Psoas muscle (tissue), 7 donors: ENCODE measurements at regions not wholly inside any gene's neighbourhood (a gene's known extent, or its start where the extent isn't known, plus 50 kb on each side); places are given as distances from the start of the nearest gene placed in this dataset.

Experiments used
- ATAC-seq, 4 donors: fragments of 200-7000 bp; cut with Tn5 transposase; one replicate each; pipeline ENCODE4 v1.9.1; 2020; ENCODE audit warnings: moderate library complexity in 3 of 4, mild to moderate bottlenecking in 2 of 4
- DNase-seq, 2 donors: peaks; one replicate each; pipeline ENCODE4 v3.0.0-alpha.2; 2020
- H3K27ac ChIP-seq: fragments of 200-600 bp; one replicate; pipeline ENCODE4 v1.8.0; 2022
- H3K27me3 ChIP-seq, 3 donors: fragments of 200-600 bp in 1 of 3; one replicate each; pipeline versions ENCODE4 v1.6.1 to v1.8.0; 2013 to 2022; ENCODE audit warnings: low read length in 2 of 3, mild to moderate bottlenecking in 2 of 3, moderate library complexity in 1 of 3; ENCODE audit not compliant: insufficient read depth in 3 of 3
- H3K36me3 ChIP-seq, 2 donors: fragments of 200-600 bp in 1 of 2; one replicate each; pipeline versions ENCODE4 v1.6.1 to v1.8.0; 2013 to 2022; ENCODE audit warnings: low read depth in 1 of 2, mild to moderate bottlenecking in 1 of 2, moderate library complexity in 1 of 2; ENCODE audit not compliant: insufficient read depth in 1 of 2
- H3K4me1 ChIP-seq: fragments of 200-600 bp; one replicate; pipeline ENCODE4 v1.8.0; 2022
- H3K4me3 ChIP-seq: fragments of 200-600 bp; one replicate; pipeline ENCODE4 v1.8.0; 2022; ENCODE audit warnings: mild to moderate bottlenecking
- H3K9me3 ChIP-seq: fragments of 200-600 bp; one replicate; pipeline ENCODE4 v1.8.0; 2022
- WGBS, 3 donors: extraction: QIAGEN DNeasy Blood & Tissue Kit; methylation state at CpG; one replicate each; pipeline versions ENCODE4 v1.1.6 to v1.1.7; 2013; 5-methylcytosine and 5-hydroxymethylcytosine counted together
- intact Hi-C, 2 donors: fragments of 100-400 bp; cut with DNase I; formaldehyde crosslinking; loops; one replicate each; pipeline versions ENCODE4 v1.11.0 to v1.14.2; 2022
- TF ChIP-seq, protein P1 (sequence below): fragments of 200-600 bp; IDR thresholded peaks from one replicate; pipeline ENCODE4 v1.8.0; 2022; ENCODE audit warnings: antibody characterized with exemption
- donor health status: healthy with polysubstance abuse.
- donor health status: DM: no; HTN: no; CAD: no; lungs with moderate emphysema.
- donor health status: Bipolar disorder and iron deficiency.
- donor health status: healthy.
- donor health status: DM: yes; HTN: yes; CAD: no.
- donor health status: DM: no; HTN: no; CAD: no.
- donor health status: DM: yes; HTN: yes; CAD: no.

DNA sequence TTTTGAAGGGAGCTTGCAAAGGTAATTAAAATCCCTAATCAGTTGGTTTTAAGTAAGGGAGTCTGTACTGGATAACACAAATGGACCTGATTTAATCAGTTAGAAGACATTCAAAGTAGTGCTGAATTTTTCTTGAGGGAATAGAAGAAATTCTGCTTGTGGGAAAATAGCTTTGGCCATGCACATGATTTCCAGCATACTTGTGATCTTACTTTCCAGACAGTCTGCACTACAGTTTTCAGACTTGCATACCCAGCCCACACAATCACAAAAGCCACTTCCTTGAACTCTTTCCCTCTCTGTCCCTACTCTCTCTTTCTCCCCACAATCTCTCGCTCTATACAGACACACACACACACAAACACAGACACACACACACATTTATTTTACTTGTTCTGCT is 852.1 kb downstream of the PLA2G4A start:
- H3K4me3 ChIP-seq: no peak overlapping the region
- no peak overlapping the region for H3K27ac ChIP-seq
- 80 to 89% (median 81%) methylated on average over 1 of the region's 1 CpG for WGBS, 3 donors
- DNase-seq: no peak
- H3K27me3 ChIP-seq: no peaks in the 10 kb centered on the region
- H3K9me3 ChIP-seq: no peaks in the 10 kb centered on the region
- TF ChIP-seq, protein P1, sequence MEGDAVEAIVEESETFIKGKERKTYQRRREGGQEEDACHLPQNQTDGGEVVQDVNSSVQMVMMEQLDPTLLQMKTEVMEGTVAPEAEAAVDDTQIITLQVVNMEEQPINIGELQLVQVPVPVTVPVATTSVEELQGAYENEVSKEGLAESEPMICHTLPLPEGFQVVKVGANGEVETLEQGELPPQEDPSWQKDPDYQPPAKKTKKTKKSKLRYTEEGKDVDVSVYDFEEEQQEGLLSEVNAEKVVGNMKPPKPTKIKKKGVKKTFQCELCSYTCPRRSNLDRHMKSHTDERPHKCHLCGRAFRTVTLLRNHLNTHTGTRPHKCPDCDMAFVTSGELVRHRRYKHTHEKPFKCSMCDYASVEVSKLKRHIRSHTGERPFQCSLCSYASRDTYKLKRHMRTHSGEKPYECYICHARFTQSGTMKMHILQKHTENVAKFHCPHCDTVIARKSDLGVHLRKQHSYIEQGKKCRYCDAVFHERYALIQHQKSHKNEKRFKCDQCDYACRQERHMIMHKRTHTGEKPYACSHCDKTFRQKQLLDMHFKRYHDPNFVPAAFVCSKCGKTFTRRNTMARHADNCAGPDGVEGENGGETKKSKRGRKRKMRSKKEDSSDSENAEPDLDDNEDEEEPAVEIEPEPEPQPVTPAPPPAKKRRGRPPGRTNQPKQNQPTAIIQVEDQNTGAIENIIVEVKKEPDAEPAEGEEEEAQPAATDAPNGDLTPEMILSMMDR: no peak
- no peaks in the 10 kb centered on the region for H3K4me1 ChIP-seq
- H3K36me3 ChIP-seq: no peaks in the 10 kb centered on the region
- ATAC-seq: no peak
- intact Hi-C loops: loop anchor here in 1 of 2 donors (5.0 kb wide), 1 partner anchor 116 kb away; no protein-coding TSS in a partner anchor

DNA sequence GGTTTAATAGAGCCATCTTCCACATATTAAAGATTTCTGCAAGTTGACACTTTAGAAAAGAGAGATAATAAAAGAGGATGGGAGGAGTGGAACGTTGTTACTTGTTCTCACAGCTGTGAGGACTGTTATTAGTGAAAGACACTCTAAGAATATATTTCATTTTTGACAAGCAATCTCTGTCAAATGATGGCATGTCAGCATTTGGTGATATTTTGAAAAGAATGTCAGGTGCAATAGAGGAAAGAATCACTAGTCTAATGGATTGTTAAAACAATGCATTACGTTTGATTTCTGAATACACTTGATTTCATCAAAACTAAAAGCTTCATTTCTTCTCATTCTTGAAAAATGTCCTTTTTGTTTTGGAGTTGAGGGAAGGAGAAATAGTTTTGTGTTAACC is 853.4 kb downstream of the PLA2G4A start:
- no peak overlapping the region for H3K4me3 ChIP-seq
- 32 to 40% (median 38%) methylated on average over 2 of the region's 2 CpGs for WGBS, 3 donors

DNA sequence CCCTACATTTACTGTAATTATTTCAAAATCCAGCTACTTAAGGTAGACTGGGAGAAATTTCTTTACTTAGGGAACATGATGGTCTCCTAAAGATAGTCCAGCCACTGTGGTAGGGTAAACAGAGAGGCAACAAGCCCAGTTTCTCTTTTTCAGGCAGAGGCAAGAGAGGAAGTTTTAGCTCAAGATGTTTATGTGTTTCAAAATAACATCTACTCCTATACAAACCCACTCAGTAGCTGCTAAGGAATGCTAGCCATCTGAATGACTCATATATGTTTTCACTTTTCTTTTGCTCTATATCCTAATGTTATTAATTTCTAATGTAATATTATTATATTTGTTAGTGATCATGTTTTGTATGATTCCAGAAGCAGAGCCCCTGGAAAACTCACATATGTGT is 856.6 kb downstream of the PLA2G4A start:
- H3K4me3 ChIP-seq: no peak overlapping the region
- TF ChIP-seq, protein P1: no peak

More for the DNA sequence above, 853.4 kb downstream of the PLA2G4A start:
- no peaks in the 10 kb centered on the region for H3K36me3 ChIP-seq
- no peak for ATAC-seq
- DNase-seq: no peak
- H3K27me3 ChIP-seq: no peaks in the 10 kb centered on the region
- H3K9me3 ChIP-seq: no peaks in the 10 kb centered on the region
- intact Hi-C loops: loop anchor here in 1 of 2 donors (5.0 kb wide), 1 partner anchor 115 kb away; no protein-coding TSS in a partner anchor
- H3K4me1 ChIP-seq: no peaks in the 10 kb centered on the region
- H3K27ac ChIP-seq: no peak overlapping the region
- TF ChIP-seq, protein P1: no peak

DNA sequence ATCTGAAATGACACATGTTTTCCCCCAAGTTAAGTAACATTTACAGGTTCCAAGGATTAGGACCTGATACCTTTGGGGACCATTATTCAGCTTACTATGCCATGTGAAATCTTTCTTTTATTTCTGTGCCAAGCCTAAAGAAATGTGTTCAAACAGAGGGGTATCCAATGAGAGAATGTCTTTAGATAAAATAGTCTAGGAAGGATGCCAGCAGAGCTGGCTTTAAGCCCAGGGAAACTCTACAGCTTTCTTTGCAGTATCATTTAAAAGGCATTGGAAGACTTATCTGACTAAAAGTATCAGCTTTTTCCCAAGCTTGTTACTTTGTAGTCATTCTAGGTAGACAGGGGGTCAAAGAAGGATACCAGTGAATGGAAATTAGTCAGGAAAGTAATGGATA is 860.4 kb downstream of the PLA2G4A start:
- H3K9me3 ChIP-seq: no peaks in the 10 kb centered on the region
- no peaks in the 10 kb centered on the region for H3K27me3 ChIP-seq
- H3K36me3 ChIP-seq: no peaks in the 10 kb centered on the region
- DNase-seq (no peak), ATAC-seq (no peak)
- H3K4me3 ChIP-seq: no peak overlapping the region
- H3K27ac ChIP-seq: no peak overlapping the region
- H3K4me1 ChIP-seq: no peaks in the 10 kb centered on the region
- TF ChIP-seq, protein P1: no peak
- intact Hi-C loops: no loop called here

More for the DNA sequence above, 856.6 kb downstream of the PLA2G4A start:
- H3K27ac ChIP-seq: no peak overlapping the region
- H3K36me3 ChIP-seq: no peaks in the 10 kb centered on the region
- H3K27me3 ChIP-seq: no peaks in the 10 kb centered on the region
- no peak for ATAC-seq
- DNase-seq: no peak
- intact Hi-C loops: no loop called here
- no peaks in the 10 kb centered on the region for H3K4me1 ChIP-seq
- H3K9me3 ChIP-seq: no peaks in the 10 kb centered on the region

DNA sequence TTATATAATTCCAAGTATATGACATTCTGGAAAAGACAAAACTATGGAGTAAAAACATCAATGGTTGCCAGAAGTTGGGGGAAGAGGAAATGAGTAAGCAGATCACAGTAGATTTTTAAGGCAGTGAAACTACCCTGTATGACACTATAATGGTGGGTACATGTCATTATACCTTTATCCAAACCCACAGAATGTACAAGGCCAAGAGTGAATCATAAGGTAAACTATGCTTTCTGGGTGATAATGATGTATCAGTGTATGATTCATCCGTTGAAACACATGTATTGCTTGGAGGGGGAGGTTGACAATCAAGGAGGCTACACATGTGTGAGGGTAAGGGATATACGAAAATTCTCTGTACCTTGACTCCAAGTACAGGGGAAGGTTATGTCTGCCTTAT is 862.7 kb downstream of the PLA2G4A start:
- ATAC-seq (no peak), DNase-seq (no peak)
- H3K4me1 ChIP-seq: no peaks in the 10 kb centered on the region
- H3K9me3 ChIP-seq: no peaks in the 10 kb centered on the region
- H3K27ac ChIP-seq: no peak overlapping the region
- no peaks in the 10 kb centered on the region for H3K36me3 ChIP-seq
- H3K4me3 ChIP-seq: no peak overlapping the region
- intact Hi-C loops: no loop called here
- H3K27me3 ChIP-seq: no peaks in the 10 kb centered on the region
- TF ChIP-seq, protein P1: no peak
- WGBS, 3 donors: 71 to 87% (median 83%) methylated on average over 2 of the region's 2 CpGs
